ENCODE measurements at regions not wholly inside any gene's neighbourhood (a gene's known extent, or its start where the extent isn't known, plus 50 kb on each side); places are given as distances from the start of the nearest gene placed in this dataset.
"Not testable (repeated sequence)": the region's sequence is repeated elsewhere in the genome, so short reads cannot be mapped to it uniquely, and the experiment has no call there.

DNA sequence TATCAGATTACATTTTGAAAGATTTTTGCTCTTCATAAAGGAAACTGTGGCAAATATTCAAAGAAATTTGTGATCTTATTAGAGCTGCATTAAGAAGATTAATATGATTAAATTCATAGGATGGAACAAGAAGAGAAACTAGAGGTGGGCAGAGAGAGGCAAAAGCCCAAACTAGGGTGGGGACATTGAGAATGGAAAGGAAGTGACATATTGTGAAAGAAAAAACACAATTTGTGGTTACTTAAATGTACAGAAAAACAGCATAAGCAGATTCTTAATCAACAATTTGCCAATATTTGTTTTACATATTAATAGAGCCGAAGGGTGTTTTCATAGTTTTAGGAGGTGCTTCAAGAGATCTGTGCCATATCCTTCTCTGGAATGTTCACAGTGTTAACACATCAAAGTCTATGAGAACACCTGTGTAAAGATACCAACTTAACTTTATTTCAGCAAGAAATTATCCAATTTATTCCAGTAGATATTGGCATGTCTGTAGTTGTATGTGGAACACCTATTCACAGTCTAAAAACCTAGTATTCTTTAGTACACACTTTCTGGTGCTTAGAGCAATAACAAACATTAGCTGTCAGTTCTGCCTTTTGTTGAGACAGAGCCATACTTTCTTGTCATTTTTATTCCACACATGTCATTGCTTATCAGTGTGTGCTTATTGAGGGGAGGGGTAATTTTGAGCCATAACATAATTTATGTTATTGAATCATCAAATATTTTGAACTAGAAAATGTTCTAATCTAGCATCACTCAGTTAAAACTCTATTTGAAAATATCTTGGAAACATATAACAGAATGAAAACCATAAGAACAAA is 401.5 kb downstream of the PTPRC start:
- DNase-seq, result no peak

DNA sequence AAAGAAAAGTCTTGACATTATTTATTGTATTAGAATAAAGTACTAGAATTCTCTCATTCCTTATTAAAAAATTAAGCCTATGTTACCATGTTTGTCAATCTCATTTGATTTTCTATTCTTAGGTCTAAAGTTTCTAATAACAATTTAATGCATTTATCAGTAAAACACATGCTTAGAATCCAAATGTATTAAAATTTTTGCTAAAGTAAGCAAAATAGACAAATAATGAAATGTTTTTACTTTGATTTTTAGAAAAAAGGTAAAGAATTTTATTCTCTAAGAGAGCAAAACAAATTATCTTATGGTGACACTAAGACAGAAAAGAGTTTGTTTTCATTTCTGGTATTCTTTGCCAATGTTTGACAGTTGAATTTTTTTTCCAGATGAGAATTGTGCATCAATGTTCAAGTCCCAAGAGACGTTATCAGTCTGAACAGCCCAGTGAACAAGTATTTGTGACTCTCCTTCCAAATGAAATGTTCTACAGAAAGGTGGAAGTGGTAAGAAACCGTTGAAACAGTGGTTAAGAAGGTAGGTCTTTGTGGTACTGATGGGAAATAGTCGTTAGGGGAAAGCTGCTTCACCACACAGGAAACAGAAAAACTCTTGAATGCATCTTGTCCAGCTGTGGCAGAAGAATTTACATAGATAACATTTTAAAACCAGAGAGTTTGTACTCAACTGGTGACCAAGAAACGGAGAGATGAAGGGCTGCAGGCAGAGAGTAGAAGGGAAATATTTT is 402.5 kb downstream of the PTPRC start:
- no peak for DNase-seq

DNA sequence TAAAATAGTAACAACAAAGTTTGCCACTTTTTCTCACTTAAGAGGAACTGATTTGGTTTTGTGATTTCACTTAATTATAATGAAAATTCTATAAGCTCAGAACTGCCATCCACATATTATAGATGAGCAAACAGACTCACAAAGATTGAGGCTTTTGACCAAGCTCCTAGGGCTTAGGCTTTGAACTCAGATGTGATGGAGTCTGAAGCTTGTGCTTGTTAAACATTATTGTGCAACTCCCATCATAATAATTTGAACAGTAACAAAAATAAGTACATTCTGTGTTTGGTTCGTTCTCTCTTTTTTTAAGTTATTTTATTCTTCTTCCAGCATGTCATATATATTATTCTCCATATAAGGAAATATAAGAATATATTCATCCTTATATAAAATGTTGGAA is 403.4 kb downstream of the PTPRC start:
- no peak for DNase-seq

DNA sequence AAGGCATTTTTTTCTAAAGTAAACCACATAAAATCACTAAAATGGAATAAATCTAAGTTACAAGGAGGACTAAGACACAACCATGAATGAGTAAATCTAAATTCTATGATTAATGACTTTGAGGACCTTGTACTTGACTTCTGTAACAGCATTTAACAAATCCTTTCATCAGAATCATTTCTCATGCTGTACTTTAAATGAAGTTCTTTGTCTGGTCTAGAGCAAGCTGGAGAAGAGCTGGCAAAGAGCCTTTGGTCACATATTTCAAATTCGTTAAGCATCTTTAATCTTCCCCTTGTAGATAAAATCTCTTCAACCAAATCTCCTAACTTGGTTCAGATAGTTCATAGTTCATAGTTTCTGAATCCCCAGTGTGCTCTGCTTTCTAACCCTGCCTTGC is 405.4 kb downstream of the PTPRC start:
- no peak for DNase-seq

DNA sequence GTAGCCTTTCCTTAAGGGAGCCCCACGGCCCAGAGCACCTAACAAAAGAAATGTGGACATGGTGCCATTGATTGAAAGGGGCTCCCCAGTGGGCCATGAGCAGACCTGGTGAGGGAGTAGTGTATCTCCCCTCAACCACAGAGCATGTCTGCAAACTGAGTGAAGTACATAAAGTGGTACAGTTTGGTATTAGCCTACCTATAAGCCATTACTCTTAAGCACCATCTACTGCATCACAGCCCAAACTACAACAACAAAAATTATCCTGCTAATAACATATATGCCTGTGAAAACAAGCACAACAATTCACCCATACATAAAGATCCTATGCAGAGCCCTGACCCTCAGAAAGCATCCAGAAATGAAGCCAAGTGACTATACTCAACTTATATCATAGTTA is 407.8 kb downstream of the PTPRC start:
- no peak for DNase-seq

DNA sequence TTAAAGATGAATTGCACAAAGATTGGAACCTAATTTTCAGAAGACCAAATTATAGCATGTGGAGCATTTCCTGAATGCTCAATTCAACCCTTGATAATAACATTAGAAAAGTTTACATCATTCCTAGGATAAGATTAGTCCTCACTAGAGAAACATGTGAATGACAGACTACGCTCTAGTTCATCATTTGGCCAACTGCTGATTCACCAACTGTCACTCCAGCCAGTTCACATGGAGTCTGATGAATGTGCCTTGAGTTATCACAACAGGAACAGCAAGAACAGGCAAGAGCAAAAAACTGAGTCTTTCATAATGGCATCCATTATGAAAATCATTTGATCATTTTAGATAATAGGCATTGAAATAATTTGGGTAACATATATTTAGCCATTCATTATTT is 415.9 kb downstream of the PTPRC start:
- no peak for DNase-seq

DNA sequence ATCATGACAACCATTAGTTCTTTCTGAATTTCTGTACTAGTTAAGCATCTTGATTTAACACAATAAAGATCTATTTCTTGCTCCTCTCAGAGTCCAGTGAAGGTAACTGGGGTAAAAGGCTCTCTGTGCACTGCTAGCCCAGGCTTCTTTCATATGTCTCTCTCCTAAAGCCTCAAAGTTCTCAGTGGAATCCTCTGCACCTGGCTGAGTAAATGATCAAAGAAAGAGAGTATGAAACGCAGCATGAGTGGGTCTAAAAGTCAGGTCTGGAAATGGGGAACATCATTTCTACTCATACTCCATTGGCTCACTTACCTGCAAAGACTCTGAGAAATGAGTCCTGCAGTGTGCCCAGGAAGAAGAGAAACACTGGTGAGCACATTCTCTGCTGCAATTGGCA is 418.5 kb downstream of the PTPRC start:
- DNase-seq, result no peak

DNA sequence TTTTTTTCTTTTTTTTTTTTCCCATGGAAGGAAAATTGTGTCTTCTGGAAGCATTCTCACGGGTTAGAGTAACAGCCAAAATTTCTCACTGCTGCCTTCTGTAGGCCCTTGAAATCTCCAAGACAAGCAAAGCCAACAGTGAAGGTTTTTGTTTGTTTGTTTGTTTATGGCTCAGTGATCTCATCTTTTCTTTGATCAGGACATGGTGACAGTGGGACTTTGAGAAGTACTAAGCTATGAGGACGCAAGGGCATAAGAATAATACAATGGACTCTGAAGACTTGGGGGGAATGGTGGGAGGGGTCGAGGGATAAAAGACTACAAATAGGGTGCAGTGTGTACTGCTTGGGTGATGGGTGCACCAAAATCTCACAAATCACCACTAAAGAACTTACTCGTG is 419.4 kb downstream of the PTPRC start:
- DNase-seq, result no peak

DNA sequence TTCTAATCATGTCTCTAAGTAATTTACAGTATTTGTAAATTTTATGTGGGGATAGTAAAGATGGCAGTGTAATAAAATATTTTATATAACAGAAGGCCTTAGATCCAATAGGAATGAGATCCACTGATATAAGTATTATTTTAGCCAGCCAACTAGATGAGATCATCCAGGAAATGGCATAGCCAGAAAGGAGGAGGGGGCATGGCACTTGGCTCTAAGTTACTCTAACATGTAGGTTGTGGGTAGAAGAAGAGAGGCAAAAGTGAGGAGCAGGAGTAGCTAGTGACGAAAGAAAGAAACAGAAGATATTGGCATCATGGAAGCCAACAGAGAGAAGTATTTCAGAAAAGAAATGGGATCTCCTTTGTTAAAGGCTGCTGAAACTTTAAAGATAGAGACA is 426.1 kb downstream of the PTPRC start:
- no peak for DNase-seq

DNA sequence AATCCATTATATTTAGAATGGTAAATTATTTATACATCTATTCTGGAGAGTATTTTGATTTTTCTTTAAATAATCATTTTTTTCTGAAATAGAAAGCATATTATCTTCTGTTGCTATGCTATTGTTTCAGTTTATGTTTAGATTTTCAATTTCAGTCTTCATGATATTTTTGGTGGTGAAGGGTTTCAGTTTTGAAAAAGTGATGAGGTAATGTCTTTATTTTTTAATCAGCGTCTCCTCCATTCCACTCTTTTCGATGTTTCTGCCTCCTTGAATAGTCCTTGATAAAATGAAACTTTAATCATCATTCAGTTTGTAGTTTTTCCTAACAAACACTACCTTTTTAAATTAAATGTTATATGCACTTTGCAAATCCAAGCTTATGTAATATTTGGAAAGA is 428.6 kb downstream of the PTPRC start:
- DNase-seq, result no peak

DNA sequence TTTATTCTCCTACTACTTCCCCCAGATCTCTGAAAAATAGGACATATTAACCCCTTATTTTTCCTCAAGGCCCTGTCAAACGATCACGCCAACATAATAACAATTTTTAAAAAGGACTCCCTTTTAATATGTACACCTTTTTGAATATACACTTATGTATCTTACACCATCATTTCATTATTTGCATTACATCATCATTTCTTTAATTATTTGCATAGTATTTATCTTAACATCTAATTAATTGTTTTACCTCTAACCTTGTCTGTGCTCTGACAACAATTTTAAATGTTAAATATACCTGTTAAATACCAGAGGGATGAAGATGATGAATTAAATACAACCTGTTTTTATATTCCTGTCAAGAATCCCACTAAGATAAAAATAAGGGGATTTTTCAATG is 432.2 kb downstream of the PTPRC start:
- no peak for DNase-seq

DNA sequence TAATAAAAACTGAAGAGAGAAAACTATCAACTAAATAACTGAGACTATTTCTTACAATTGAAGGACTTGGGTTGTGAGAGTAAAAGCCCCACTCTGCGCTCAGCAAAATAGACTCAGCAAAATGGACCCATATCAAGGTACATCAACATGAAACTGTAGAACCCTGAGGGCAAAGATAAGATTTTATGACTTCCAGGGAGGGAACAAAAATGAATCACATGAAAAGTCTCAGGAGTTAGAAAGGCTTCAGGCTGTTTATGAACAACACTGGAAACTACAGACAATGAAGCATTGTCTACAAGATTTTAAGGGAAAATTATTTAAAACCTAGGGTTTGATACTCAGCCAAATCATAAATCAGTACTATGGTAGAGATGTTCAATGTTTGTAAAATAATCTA is 434.3 kb downstream of the PTPRC start:
- DNase-seq, result no peak

DNA sequence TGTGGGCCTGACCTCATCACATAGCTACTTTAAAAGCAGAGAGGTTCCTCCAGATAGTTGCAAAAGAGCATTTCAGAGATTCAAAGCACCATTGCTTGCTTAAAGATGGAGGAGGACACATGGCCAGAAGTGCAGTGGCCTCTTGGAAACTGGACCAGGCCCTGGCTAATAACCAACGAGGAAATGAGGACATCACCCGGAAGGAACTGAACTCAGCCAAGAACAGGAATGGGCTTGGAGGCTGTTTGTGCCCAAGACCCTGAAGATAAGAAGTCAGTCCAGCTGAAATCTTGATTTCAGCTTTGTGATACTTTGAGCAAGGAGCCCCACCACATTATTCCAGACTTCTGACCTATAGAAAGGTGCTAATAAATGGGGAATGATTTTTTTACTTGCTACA is 437.0 kb downstream of the PTPRC start:
- DNase-seq, result no peak

DNA sequence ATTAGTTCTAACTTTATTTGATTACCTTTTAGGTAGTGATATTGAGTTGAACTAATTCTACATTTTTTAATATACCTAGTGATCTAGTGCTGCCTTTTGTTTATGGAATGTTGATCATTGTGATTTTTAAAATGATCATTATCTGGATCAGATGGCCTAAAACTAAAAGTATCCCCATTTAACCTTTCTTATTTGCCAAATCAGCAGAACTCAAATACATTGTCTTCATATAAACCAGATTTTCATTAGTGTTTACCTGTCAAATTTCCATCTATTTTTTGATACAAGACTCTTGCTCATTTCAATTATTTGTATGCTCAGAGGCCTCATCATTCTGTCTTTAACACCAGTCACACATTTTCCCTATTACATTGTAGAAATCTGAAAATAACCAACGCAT is 441.2 kb downstream of the PTPRC start:
- DNase-seq, result no peak

DNA sequence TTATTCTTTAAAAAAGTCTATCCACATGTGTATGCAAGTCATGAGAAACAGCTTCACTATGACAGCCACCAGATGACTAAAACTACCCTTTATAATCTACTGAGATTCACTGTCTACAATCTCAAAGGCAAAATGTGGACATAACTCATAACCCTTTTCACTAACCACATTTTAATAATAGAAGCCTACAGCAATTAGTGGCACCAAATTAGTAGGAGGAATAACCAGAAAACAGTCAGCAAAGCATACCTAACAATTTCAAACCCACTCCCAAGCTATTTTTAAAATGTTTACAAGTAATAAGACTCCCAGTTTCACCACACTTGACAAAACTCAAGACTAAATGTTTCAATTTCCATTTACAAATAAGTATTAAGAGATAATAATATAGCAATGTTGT is 442.9 kb downstream of the PTPRC start:
- DNase-seq, result no peak

DNA sequence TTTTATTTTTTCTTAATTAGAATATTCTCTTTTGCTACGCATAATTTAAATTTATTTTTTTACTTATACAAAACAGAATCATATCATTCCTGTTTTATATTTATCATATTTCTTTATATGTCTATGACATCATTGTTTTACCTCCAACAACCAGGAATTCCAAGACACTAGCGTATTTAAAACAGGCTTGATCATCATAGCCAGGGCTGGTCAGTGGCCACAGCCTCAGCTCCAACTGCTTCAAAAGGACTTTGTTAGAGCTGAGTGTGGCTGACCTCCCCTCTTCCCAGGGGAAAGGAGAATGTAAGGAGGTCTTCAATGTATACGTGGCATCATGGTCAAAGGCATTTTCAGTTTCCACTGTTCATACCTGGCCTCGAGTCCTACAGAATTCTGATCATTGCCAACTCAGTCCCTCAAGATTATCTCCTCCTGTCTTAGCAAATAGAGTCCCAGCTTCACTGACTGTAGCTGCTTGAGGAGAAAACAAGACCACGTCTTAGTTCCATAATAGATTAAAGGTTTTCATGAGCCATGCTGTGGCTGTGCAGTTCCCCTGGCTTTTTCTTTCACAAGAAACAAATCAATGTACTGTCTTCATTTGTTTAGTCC is 444.0 kb downstream of the PTPRC start:
- peak in 6 of 51 donors; percentile 4 to 67 (median 14) for DNase-seq

DNA sequence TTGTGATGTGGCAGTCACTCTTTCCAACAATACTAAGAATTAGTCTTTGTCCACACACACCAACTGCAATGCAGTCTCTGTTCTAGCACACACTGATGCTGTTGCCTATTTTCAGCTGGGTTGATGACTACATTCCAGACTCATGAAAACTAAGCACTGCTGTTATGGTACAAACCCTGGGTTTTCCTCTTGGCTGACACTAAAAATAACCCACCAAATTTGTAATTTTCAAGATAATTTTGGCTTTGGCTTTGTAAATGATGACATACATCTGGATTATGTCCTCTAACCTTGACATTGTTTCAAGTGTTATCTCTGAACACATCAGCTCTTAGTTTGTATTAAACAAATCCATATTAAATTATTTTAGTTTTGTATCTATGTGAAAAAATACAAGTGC is 444.8 kb downstream of the PTPRC start:
- peak in 21 of 51 donors; percentile 2 to 78 (median 30) for DNase-seq

DNA sequence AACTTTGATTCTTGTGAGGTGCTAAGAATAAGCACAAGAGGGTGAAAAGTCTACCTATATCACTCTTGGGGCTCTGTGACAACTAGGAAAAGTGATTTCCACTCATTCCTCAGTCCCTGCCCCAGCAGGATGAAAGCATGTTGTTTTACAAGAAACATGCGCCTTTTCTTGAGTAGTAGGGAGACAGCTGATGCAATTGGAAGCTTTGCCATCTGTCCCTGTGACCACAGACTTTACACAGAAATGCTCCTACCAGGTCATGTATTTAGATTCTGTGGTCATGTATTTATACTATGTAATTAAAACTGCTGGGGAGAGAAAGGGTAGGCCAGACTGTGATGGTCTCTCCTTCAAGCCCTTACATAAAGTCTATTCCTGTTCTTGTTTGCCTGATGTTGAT is 445.5 kb downstream of the PTPRC start:
- DNase-seq, result peak in 2 of 51 donors; percentile 2 to 22

DNA sequence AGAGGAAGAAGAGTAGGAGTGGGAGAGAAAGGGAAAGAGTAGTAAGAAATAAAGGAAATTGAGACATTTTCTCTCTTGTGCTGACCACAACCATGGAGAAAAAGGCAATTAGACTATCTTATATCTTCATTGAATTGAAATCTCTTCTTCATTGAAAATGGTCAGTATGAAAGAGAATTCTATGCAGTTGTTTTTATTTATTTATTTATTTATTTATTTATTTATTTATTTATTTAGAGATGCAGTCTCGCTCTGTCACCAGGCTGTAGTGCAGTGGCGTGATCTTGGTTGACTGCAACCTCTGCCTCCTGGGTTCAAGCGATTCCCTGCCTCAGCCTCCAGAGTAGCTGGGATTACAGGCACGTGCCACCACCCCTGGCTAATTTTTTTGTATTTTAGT is 447.1 kb downstream of the PTPRC start:
- DNase-seq, result no peak

DNA sequence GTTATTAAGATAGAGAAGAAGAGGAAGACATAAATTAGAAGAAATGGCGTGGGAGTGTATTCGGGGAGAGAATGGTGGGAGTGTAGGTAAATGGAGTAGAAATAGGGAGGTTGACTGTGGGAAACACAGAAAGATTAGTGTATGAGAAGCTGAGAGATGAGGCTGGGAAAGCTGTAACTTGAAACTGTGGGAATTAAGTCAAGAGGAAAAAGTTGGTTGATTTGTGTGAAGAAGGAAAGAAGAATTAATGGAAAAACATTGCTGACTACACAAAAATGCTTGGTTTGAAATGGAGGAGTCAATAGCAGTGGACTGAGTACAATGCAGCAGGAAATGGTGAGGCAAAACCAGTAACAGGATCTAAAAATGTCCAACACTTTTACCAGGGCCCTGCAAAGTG is 448.3 kb downstream of the PTPRC start:
- DNase-seq, result no peak

DNA sequence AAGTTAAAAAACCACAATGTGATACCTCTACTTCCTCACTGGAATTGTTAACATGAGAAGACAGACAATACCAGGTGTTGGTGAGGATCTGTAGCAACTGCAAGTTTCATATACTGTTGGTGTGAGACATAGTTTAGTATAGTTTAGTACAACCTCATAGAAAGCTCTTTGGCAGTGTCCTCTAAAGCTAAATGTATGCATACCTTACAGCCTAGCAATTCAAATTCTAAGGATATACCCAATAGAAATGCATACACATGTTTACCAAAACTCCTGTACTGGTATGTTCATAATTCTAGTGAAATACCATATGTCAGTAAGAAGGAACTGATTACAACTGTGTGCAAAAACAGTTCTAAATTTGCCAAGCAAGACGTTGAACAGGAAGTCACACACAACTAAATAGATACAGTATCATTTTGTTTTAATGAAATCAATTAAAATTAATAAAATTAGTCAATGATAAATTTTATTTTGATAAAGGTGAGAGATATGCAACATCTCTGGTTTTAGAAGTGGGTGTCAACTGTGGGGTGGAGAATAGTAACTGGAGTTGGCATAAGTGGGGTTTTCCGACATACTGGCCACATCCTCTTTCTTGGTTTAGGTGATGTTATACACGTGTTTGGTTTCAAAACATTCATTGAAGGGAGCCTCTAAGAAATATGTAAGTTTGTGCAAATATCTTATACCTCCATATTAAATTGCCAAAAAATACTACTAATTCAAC is 450.7 kb downstream of the PTPRC start:
- no peak for DNase-seq

DNA sequence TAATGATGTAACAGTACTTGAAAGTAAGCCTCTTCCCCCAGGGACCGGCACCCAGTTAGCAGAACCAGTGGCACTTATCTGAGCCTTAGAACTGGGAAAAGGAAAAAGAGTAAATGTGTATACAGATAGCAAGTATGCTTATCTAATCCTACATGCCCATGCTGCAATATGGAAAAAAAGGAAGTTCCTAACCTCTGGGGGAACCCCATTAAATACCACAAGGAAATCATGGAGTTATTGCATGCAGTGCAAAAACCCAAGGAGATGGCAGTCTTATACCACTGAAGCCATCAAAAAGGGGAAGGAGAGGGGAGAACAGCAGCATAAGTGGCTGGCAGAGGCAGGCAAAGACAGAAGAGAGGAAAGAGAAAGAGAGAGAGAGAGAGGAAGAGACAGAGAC is 456.8 kb downstream of the PTPRC start:
- DNase-seq, result not testable (repeated sequence)
